AG08396 (cell line): ENCODE measurements at regions not wholly inside any gene's neighbourhood (a gene's known extent, or its start where the extent isn't known, plus 50 kb on each side); places are given as distances from the start of the nearest gene placed in this dataset.
"Not testable (repeated sequence)": the region's sequence is repeated elsewhere in the genome, so short reads cannot be mapped to it uniquely, and the experiment has no call there.

Source experiments
- DNase-seq: peaks from one replicate; pipeline ENCODE4 v3.0.0; 2012; ENCODE audit warnings: low spot score, mixed read lengths

DNA sequence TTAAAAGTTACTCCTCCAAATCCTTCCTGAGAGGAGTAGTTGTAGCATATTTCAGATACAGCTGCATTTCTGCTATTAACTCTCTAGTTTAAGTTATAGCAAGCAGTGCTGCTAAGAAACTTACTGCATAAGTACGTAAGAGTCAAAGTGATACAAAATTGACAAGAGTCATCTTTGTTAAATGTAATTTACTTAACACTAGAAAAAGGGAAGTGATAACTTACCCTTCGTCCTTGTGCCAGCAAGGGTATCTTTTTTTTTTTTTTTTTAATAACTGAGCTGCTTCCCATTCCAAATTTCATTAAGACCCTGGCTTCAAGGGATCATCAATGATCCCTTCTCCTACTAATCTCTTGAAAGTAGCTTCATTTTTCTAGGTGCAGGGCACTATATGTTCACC is 493.0 kb downstream of the PLCL1 start:
- no peak for DNase-seq

DNA sequence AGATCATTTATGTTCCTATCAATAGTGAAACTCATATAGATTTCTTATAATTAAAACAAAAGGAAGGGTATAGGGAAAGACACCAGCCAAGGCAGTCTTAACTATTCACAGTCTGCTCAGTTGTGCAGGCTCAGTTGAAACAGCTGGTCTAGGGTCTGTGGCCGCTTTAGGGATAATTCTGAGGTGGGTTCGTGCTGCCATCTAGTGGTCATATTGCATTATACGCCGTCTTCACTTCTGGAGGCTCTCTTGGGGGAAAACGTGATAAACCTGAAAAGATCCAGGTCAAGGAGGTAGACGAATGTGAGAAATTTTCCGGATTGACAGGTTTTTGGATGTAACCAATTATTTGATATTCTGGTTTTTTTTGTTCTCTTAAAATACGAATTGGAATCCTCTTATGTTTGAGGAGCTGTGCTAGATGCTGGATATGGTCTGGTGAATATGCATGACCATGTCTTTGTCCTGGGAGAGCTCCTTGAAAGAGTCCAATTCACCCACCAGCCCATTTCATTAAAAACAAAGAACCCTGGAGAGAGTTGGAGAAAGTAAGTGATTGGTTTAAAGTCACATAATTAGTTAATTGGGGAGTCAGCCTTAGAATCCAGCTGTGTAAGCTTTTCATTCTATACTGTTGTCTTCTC is 492.4 kb downstream of the PLCL1 start:
- peak; percentile 34 for DNase-seq

- DNase-seq: no peak
Observed at GRCh38 chr2:198293281-198293680, 488.9 kb downstream of the PLCL1 start.

DNA sequence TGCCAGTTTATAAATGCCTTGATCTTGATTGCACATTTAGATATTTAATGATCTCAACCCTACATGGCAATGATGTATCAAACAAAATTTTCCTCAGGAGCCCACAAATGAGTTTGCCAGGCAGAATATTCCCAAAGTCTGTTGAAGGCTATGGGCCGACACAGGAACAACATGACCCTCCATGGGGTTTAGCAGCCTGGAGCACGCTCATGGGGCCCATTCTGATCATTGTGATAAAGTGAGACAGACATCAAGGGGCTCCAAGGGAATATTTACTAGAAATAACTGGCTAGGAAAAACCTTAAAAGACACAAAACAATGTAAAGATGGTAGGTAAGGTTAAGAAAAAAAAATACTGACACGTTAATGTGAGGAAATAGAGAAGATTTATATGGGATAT is 485.4 kb downstream of the PLCL1 start:
- no peak for DNase-seq

DNA sequence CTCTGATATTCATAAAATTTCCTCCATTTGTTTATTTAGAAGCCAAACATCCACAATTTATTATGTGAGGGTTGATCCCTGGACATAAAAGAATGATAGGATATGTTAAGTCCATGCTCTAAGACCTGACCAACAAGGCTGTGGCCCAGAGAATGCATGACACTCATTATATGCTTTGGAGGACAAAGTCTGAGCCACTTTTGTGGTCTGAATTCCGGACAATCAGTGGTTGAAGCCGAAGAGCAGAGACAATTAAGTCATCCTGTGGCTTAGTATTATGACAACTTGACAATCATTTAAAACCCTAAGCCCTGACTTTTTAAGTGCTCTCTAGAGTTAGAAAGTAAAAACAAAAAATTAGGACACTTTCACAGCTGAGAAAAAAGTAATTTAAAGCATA is 483.3 kb downstream of the PLCL1 start:
- no peak for DNase-seq

DNA sequence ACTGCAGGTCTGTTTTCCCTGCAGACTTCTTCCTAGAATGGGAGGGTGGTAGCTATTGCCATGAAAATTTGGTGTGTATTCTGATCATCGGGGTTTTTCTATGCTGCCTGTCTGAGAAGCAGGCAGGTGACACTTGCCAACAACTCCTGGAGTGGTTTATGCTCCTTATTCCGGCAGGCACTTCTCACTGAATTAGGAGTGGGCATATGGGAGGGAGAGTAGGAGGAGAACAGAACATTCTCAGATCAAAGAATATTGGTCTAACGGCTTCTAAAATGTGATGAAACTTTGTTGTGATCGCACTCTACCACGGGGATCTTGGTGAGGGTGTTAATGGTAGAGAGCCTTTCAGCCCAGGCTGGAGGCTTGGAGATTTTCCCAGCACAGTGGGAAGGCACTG is 480.8 kb downstream of the PLCL1 start:
- DNase-seq: no peak

- DNase-seq: no peak
Observed at GRCh38 chr2:198283146-198283545, 478.8 kb downstream of the PLCL1 start.

DNA sequence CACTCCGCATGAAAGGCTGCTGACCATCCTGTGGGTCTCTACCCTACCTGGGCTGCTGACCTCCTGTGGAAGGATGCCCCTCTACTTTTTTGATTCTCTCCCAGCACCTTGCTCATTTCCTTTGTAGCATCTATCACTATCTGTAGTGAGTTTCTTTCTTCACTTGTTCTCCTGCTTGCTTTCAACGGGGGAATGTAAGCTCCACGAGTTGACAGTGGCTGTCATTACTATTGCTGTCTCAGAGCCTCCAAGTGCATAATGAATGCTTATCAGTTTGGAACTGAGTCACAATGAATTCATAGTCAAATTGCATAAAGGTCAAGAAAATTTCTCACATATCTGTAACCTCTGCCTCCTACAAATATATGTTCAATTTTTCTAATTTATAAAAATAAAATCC is 477.7 kb downstream of the PLCL1 start:
- no peak for DNase-seq

GRCh38 chr2:198280145-198280544 is 475.8 kb downstream of the PLCL1 start:
- no peak for DNase-seq

DNA sequence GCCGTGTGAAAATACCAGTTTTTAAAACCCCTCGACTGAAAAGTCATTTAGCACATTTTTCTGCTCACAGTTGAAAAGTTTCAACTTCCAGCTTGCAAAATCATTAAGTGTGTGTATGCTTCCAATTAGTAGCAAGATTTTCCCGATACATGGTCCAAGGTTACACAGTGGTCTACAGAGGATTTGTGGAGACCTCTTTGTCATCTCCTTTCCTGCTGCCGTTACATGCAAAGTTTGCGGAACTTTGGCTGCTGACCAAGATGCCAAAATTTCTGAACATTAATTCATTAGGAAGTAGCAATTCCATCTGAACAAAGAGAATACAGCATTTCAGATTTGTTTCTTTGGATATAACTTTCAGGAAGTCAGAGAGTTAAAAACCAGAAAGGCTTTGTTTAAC is 474.6 kb downstream of the PLCL1 start:
- no peak for DNase-seq

GRCh38 chr2:198277181-198277580 is 472.8 kb downstream of the PLCL1 start:
- no peak for DNase-seq

DNA sequence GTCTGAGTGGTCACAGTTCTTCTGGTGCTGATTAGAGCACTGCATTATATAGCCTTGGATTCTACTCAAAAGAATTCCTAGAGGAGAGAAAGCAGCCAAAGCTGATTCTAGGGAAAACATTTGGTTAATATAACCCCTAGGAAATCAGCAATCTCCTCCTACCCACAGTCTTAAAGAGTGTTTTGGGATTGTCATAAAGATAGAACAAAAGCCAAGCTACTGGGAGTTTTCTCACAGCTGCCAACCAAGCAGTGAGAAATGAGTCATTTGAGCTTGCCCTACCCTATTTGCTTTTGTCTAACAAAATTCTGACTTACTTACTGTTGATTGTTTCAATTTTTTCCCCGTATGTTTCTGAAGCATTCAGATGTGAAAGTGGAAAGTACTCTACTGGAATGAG is 469.3 kb downstream of the PLCL1 start:
- DNase-seq: no peak

- DNase-seq: not testable (repeated sequence)
Observed at GRCh38 chr2:198270157-198270556, 465.8 kb downstream of the PLCL1 start.

DNA sequence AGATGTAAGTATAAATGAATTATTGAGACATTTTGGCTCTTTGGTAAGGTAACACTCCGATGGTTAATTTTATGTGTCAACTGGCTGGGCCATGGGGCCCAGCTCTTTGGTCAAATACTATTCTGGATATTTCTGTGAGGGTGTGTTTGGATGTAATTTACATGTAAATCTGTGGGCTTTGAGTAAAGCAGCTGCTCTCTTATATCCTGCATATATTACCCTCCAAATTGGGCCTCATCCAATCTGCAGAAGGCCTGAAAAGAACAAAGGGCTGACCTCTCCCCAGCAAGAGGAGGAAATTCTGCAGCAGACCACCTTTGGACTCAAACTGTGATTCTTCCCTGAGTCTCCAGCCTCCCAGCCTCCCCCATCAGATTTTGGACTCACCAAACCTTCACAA is 464.1 kb downstream of the PLCL1 start:
- DNase-seq: no peak

DNA sequence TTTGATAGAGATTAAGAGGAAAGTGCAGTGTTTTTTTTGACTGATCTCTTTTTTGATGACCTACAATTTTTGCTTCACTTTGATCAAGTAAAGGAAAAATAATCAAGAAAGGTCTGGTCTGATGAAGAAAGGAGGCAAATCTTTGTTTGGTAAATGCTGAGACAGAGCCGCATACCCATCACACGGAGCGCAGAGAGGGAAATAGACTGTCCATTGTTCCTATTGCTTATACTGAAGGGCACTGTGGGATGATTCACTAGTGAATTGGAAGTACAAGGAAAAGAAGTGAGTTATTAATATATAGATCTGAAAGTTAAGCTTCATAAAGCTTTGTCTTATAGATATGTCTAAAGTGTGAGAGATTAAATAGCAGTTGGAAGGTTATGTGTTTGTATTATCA is 455.1 kb downstream of the PLCL1 start:
- no peak for DNase-seq

- no peak for DNase-seq
Observed at GRCh38 chr2:198254536-198255090, 450.2 kb downstream of the PLCL1 start.

DNA sequence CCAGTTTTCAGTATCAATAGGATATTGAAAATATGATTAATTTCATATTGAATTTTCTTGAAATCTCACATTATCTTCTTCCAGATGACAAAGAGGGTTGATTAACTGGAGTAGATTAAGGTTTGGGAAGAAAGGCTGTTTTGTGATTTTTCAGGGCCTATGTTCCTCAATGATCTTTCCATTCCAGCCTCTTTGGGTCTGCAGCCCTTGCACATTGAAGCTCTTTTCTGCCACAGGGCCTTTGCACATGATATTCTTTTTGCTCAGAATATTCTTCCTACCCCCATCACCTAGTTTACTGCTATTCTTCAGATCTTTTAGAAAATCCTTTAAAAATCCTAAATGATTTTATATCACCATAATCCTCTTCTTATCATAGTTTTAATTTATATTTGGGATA is 449.6 kb downstream of the PLCL1 start:
- DNase-seq: no peak

- no peak for DNase-seq
Observed at GRCh38 chr2:198252472-198252871, 448.1 kb downstream of the PLCL1 start.

GRCh38 chr2:198242093-198242492 is 437.7 kb downstream of the PLCL1 start:
- DNase-seq: no peak

DNA sequence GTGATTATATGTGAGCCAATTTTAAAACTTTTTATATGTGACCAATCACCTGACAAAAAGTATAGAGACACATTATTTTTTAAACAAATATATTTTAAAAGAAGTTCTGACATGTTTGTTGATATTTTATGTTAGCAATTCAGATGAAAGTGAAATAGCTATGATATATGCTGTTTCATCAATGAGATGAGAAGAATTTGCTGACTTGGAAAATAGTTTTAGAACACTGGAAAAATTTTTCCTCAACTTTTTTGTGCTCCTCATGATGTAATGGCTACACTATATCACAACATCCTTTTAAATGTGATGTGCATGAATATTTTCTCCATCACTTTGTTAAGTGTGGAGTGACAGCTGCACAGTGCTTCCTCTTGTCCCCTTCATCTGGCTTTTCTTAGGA is 434.0 kb downstream of the PLCL1 start:
- no peak for DNase-seq

- DNase-seq: no peak
Observed at GRCh38 chr2:198236338-198236737, 431.9 kb downstream of the PLCL1 start.

DNA sequence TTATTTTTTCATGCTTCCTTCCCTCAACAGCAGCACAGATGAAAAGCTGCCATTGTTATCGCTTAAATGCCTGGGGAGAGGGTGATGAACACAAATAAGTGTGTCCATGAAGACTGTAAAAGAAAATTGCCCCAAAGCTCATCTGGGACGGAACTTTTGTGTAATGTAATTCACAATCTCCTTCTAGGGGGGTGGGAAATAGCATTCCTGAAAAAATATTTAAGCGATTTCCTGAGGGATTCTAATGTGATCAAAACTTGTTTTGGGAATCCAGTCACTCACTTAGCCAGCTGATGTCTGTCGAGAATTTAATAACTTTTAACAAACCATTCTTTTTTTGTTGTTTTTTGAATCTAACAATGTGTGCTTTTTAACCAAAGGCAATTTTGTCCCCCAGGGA is 427.9 kb downstream of the PLCL1 start:
- DNase-seq: no peak

GRCh38 chr2:198231562-198231961 is 427.2 kb downstream of the PLCL1 start:
- DNase-seq: no peak
